ENCODE measurements at regions not wholly inside any gene's neighbourhood (a gene's known extent, or its start where the extent isn't known, plus 50 kb on each side); places are given as distances from the start of the nearest gene placed in this dataset.

DNA sequence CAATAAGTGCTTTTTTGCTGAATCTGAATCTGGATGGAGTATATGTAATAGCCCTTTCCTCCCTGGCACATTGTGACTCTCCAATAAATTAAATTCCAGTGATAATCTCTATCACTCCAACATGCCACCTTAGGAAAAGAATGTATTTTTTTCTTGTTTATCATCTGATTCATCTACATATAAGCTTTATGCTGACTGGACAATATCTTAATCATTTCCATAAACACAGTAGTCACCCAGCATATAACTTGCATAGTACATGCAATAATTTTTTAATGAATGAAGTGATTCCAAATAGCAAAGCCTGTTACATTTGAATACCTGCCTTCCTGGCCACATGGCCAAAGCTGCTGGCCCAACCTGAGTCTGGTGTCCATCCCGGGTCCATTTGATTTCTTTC, 477.6 kb upstream of the USP24 start:
- Mint-ChIP-seq H3K27me3 (ENCODE audit: low read depth, poor library complexity) (peaks cover 12% of the 10 kb centered on the region), H3K9me3 (no peaks in the 10 kb centered on the region), H3K27ac (no peak overlapping the region), H3K4me3 (no peak overlapping the region), H3K36me3 (ENCODE audit: low read depth) (no peaks in the 10 kb centered on the region), H3K4me1 (peaks cover 45% of the 10 kb centered on the region)
- no peak for DNase-seq
- TF ChIP-seq, protein P1, sequence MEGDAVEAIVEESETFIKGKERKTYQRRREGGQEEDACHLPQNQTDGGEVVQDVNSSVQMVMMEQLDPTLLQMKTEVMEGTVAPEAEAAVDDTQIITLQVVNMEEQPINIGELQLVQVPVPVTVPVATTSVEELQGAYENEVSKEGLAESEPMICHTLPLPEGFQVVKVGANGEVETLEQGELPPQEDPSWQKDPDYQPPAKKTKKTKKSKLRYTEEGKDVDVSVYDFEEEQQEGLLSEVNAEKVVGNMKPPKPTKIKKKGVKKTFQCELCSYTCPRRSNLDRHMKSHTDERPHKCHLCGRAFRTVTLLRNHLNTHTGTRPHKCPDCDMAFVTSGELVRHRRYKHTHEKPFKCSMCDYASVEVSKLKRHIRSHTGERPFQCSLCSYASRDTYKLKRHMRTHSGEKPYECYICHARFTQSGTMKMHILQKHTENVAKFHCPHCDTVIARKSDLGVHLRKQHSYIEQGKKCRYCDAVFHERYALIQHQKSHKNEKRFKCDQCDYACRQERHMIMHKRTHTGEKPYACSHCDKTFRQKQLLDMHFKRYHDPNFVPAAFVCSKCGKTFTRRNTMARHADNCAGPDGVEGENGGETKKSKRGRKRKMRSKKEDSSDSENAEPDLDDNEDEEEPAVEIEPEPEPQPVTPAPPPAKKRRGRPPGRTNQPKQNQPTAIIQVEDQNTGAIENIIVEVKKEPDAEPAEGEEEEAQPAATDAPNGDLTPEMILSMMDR (IDR thresholded peaks at IDR 0.05) = no peak

DNA sequence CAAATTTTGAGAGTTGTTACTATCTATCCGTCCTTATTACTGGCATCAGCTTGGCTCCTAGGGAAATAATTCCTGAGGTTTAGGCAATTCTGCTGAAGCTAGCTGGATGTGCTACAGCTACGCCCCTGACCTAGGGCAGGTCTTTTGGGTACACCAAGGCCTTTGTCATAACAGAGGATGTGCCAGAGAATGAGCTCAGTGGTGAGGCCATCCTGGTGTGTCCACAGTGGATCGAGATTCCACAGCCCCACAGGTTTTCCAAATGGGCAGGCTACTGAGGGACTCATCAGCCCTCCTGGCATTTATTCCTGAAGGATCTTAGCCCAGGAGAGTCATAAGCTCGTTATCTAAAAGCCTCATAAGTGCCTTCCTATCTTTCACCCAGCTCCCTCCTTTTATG, 475.2 kb upstream of the USP24 start:
- H3K27ac Mint-ChIP-seq = no peak overlapping the region
- TF ChIP-seq, protein P1 (IDR thresholded peaks at IDR 0.05) = no peak

DNA sequence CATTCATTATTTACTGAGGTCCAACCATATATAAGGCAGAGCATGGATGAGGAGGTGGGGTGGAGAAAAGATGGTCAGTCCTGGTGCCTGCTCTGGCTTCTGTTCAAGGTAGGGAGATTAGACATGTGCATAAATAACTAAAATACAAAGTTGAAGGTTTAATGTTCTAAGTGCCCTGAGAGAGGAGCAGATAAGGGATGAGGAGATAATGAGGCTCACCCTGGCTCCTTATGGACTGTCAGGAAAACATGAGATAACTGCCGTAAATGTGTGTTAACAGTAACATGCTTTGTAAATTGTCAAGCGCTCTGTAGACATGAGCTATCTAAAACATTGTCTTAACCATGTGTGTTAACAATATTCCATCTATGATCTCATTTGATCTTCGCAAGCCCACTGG, 474.6 kb upstream of the USP24 start:
- Mint-ChIP-seq H3K27me3 (ENCODE audit: low read depth, poor library complexity) (peaks cover 20% of the 10 kb centered on the region), H3K9me3 (no peaks in the 10 kb centered on the region), H3K4me3 (no peak overlapping the region), H3K36me3 (ENCODE audit: low read depth) (no peaks in the 10 kb centered on the region), H3K4me1 (peaks cover 26% of the 10 kb centered on the region), H3K27ac (no peak overlapping the region)
- no peak for DNase-seq
- TF ChIP-seq, protein P1 (IDR thresholded peaks at IDR 0.05) = no peak

More for the DNA sequence above, 475.2 kb upstream of the USP24 start:
- no peak overlapping the region for H3K4me3 Mint-ChIP-seq
- H3K9me3 Mint-ChIP-seq = no peaks in the 10 kb centered on the region
- no peaks in the 10 kb centered on the region for H3K36me3 Mint-ChIP-seq (ENCODE audit: low read depth)
- H3K27me3 Mint-ChIP-seq (ENCODE audit: low read depth, poor library complexity) = peaks cover 15% of the 10 kb centered on the region
- H3K4me1 Mint-ChIP-seq = peaks cover 30% of the 10 kb centered on the region
- no peak for DNase-seq

DNA sequence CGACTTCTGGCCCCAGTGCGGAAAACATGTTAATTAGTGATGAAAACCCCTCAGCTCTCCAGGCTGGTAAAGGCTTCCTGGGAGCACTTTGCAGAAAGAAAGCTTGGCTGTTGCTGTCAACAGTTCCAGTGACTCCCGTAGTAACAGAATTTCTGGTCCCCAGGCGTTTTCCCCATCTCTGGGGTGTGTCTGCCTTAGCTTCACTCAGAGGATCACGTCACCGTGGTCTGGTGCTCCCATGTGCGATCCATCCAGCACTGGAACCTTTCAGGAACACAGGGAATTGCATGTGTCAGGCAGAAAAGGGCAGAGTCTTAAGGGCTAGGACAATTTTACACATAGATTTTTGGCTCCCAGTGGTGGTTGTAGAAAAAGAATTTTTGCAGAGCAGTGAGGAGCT, 470.4 kb upstream of the USP24 start:
- Mint-ChIP-seq H3K4me3 (no peak overlapping the region), H3K27ac (no peak overlapping the region), H3K36me3 (ENCODE audit: low read depth) (no peaks in the 10 kb centered on the region), H3K4me1 (peaks cover 7% of the 10 kb centered on the region), H3K9me3 (peaks cover 13% of the 10 kb centered on the region), H3K27me3 (ENCODE audit: low read depth, poor library complexity) (peaks cover 16% of the 10 kb centered on the region)
- TF ChIP-seq, protein P1 (IDR thresholded peaks at IDR 0.05) = no peak
- no peak for DNase-seq

DNA sequence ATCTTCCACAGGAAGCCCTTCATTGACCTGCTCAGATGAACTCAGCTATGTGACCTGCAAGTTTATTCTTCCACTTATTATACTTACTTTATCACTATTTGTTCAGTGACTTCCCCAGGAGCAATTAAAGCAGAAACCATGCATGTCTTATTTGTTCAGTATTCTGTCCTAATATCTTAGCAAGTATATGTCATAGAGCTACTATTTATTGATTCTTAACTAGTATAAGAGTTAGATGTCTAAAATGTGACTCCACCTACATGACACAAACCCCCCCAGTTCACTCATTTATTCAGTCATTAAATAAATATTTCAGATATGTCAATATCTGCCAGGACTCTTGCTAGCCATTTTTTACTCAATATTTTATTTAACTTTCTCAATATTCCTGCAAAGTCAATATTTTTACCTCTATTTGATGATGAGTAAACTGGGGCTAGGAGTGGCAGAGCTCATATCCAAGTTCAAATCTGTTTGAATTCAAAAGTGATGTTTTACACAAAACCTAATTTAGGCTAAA, 469.0 kb upstream of the USP24 start:
- H3K4me1 Mint-ChIP-seq = peaks cover 7% of the 10 kb centered on the region
- no peak for DNase-seq

DNA sequence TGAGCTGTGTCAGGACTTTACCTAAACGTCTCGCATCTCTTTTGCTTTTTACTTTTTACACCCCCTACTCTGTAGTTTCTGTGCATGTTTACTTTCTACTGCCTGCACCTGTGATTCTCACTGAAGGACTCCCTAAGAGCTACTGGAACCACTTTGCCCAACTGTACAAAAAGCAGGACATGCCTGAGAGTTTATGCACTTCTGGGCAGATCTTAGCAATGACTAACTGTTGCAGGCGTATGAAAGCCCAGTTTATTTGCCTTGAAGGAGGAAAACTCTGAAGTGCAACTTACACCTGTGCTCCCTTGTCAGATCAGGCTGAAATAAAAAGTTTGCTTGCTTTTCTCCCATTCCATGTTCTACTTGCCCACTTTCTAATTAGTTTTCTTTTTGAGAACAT, 467.0 kb upstream of the USP24 start:
- peaks cover 17% of the 10 kb centered on the region for H3K27me3 Mint-ChIP-seq (ENCODE audit: low read depth, poor library complexity)
- H3K27ac Mint-ChIP-seq = no peak overlapping the region
- peaks cover 7% of the 10 kb centered on the region for H3K4me1 Mint-ChIP-seq
- no peak for DNase-seq
- no peak overlapping the region for H3K4me3 Mint-ChIP-seq
- peaks cover 13% of the 10 kb centered on the region for H3K9me3 Mint-ChIP-seq
- no peaks in the 10 kb centered on the region for H3K36me3 Mint-ChIP-seq (ENCODE audit: low read depth)
- TF ChIP-seq, protein P1 (IDR thresholded peaks at IDR 0.05) = no peak

More for the DNA sequence above, 469.0 kb upstream of the USP24 start:
- H3K36me3 Mint-ChIP-seq (ENCODE audit: low read depth) = no peaks in the 10 kb centered on the region
- no peak overlapping the region for H3K27ac Mint-ChIP-seq
- H3K9me3 Mint-ChIP-seq = peaks cover 13% of the 10 kb centered on the region
- TF ChIP-seq, protein P1 (IDR thresholded peaks at IDR 0.05) = no peak
- no peak overlapping the region for H3K4me3 Mint-ChIP-seq
- peaks cover 16% of the 10 kb centered on the region for H3K27me3 Mint-ChIP-seq (ENCODE audit: low read depth, poor library complexity)

All from nephron progenitor cell (in vitro differentiated cells).